HG03095 (cell line): ENCODE measurements at regions not wholly inside any gene's neighbourhood (a gene's known extent, or its start where the extent isn't known, plus 50 kb on each side); places are given as distances from the start of the nearest gene placed in this dataset.
"Not testable (repeated sequence)": the region's sequence is repeated elsewhere in the genome, so short reads cannot be mapped to it uniquely, and the experiment has no call there.

Experiments used
- ATAC-seq: cut with Tn5 transposase; IDR thresholded peaks from one replicate; pipeline ENCODE4 v1.9.1; 2021; ENCODE audit warnings: moderate library complexity; ENCODE audit not compliant: unreplicated experiment

- no peak for ATAC-seq
Observed at GRCh38 chr4:64737026-64737853, 328.0 kb upstream of the TECRL start.

- no peak for ATAC-seq
Observed at GRCh38 chr4:64729561-64729960, 320.3 kb upstream of the TECRL start.

- ATAC-seq: no peak
Observed at GRCh38 chr4:64727960-64728359, 318.7 kb upstream of the TECRL start.

- not testable (repeated sequence) for ATAC-seq
Observed at GRCh38 chr4:64727391-64727790, 318.1 kb upstream of the TECRL start.

- ATAC-seq: no peak
Observed at GRCh38 chr4:64724689-64725088, 315.4 kb upstream of the TECRL start.

- no peak for ATAC-seq
Observed at GRCh38 chr4:64721106-64721505, 311.9 kb upstream of the TECRL start.

GRCh38 chr4:64718091-64718490 is 308.8 kb upstream of the TECRL start:
- no peak for ATAC-seq

- ATAC-seq: no peak
Observed at GRCh38 chr4:64715741-64716140, 306.5 kb upstream of the TECRL start.

- ATAC-seq: peak; percentile 68
Observed at GRCh38 chr4:64713256-64713840, 304.1 kb upstream of the TECRL start.

GRCh38 chr4:64712590-64712989 is 303.3 kb upstream of the TECRL start:
- ATAC-seq: no peak

- ATAC-seq: no peak
Observed at GRCh38 chr4:64705989-64706388, 296.7 kb upstream of the TECRL start.

- no peak for ATAC-seq
Observed at GRCh38 chr4:64698171-64698570, 288.9 kb upstream of the TECRL start.

GRCh38 chr4:64682946-64683345 is 273.7 kb upstream of the TECRL start:
- no peak for ATAC-seq

GRCh38 chr4:64682481-64682880 is 273.2 kb upstream of the TECRL start:
- ATAC-seq: no peak

GRCh38 chr4:64673121-64673520 is 263.9 kb upstream of the TECRL start:
- ATAC-seq: not testable (repeated sequence)

GRCh38 chr4:64670647-64671046 is 261.4 kb upstream of the TECRL start:
- no peak for ATAC-seq

- no peak for ATAC-seq
Observed at GRCh38 chr4:64643841-64644240, 234.6 kb upstream of the TECRL start.

- ATAC-seq: no peak
Observed at GRCh38 chr4:64642936-64643335, 233.7 kb upstream of the TECRL start.

- not testable (repeated sequence) for ATAC-seq
Observed at GRCh38 chr4:64640402-64640801, 231.2 kb upstream of the TECRL start.

GRCh38 chr4:64625438-64625837 is 216.2 kb upstream of the TECRL start:
- ATAC-seq: no peak

- ATAC-seq: no peak
Observed at GRCh38 chr4:64617800-64618199, 208.6 kb upstream of the TECRL start.

GRCh38 chr4:64614276-64614675 is 205.0 kb upstream of the TECRL start:
- no peak for ATAC-seq

GRCh38 chr4:64613046-64613445 is 203.8 kb upstream of the TECRL start:
- ATAC-seq: no peak
